HepG2 (cell line): ENCODE measurements at regions not wholly inside any gene's neighbourhood (a gene's known extent, or its start where the extent isn't known, plus 50 kb on each side); places are given as distances from the start of the nearest gene placed in this dataset.

Experiments used
- ATAC-seq: fragments of 200-7000 bp; cut with Tn5 transposase; 3 replicates; pipeline ENCODE4 v1.9.1; 2020; ENCODE audit warnings: mild to moderate bottlenecking, moderate library complexity
- BruUV-seq: library from RNA; stranded (reverse); fragments of 400-500 nt; replicated peaks from 2 replicates; lab custom pipeline; 2021; lab: Mats Ljungman, UMichigan
- CTCF ChIA-PET: fragments of 300-600 bp; formaldehyde crosslinking; extraction: SDS; loops from one replicate; lab custom pipeline; 2021; ENCODE audit warnings: low total read pairs, inconsistent platforms, low intra/inter-chr PET ratio; lab: Yijun Ruan, JAX
- POLR2A ChIA-PET: fragments of 350-600 bp; sonication (Branson Sonifier 250); formaldehyde crosslinking; loops from one replicate; lab custom pipeline; 2020; ENCODE audit warnings: antibody characterized with exemption, inconsistent platforms; lab: Yijun Ruan, JAX
- DNase-seq: peaks from one replicate; pipeline ENCODE4 v3.0.0-alpha.2; 2015; ENCODE audit warnings: low spot score
- FAIRE-seq: peaks from 3 replicates; lab custom pipeline; 2011; peaks lifted over from hg19 to GRCh38; lab: Jason Lieb, UNC
- H2AFZ ChIP-seq: one replicate; pipeline ENCODE4 v1.6.1; 2011; ENCODE audit warnings: low read length, inconsistent platforms
- H3K27ac ChIP-seq: fragments of 300-600 bp; 3 replicates; pipeline ENCODE4 v1.8.0; 2011; ENCODE audit warnings: mixed run types, mild to moderate bottlenecking, mixed read lengths, low read length, inconsistent platforms; ENCODE audit not compliant: insufficient read depth; ENCODE audit errors: extremely low read length
- H3K27me3 ChIP-seq, 2 experiments: fragments of 200-600 bp in 1 of 2; 2 replicates in 1 of 2; 3 replicates in 1 of 2; pipeline versions ENCODE4 v1.6.0 to v1.8.0; 2011; ENCODE audit warnings: low read length in 2 of 2, mild to moderate bottlenecking in 2 of 2, moderate library complexity in 2 of 2, inconsistent platforms in 1 of 2; ENCODE audit not compliant: insufficient read depth in 2 of 2, control insufficient read depth in 1 of 2
- H3K36me3 ChIP-seq, 2 experiments: fragments of 200-600 bp in 1 of 2; replicated peaks in 1 of 2; 2 replicates in 1 of 2; 3 replicates in 1 of 2; pipeline versions ENCODE4 v1.5.1 to v1.8.0; 2011; ENCODE audit warnings: low read length in 2 of 2, inconsistent platforms in 1 of 2; ENCODE audit not compliant: insufficient read depth in 2 of 2, control insufficient read depth in 1 of 2
- H3K4me1 ChIP-seq: 2 replicates; pipeline ENCODE4 v1.5.1; 2012; ENCODE audit warnings: low read length, inconsistent platforms; ENCODE audit not compliant: insufficient read depth
- H3K4me2 ChIP-seq: 2 replicates; pipeline ENCODE4 v1.6.0; 2011; ENCODE audit warnings: low read depth, low read length, inconsistent platforms
- H3K4me3 ChIP-seq, 3 experiments: fragments of 200-600 bp in 1 of 3; sonication (generic), shearing (Covaris generic) in 1 of 3; replicated peaks in 1 of 3; 2 replicates each; pipeline ENCODE4 v1.5.1; 2011 to 2016; ENCODE audit warnings: low read length in 3 of 3, inconsistent platforms in 2 of 3, low read depth in 2 of 3, mild to moderate bottlenecking in 2 of 3, control low read depth in 1 of 3, mixed read lengths in 1 of 3; ENCODE audit not compliant: insufficient read depth in 1 of 3
- H3K79me2 ChIP-seq: one replicate; pipeline ENCODE4 v1.6.1; 2011; ENCODE audit warnings: low read length, inconsistent platforms; ENCODE audit not compliant: insufficient read depth
- H3K9ac ChIP-seq: 2 replicates; pipeline ENCODE4 v1.6.0; 2011; ENCODE audit warnings: mild to moderate bottlenecking, low read depth, low read length, inconsistent platforms; ENCODE audit not compliant: insufficient read depth
- H3K9me3 ChIP-seq: 2 replicates; pipeline ENCODE4 v1.5.1; 2012; ENCODE audit warnings: mild to moderate bottlenecking, low read length
- H4K20me1 ChIP-seq: 2 replicates; pipeline ENCODE4 v1.6.0; 2011; ENCODE audit warnings: inconsistent platforms, mild to moderate bottlenecking, low read length, moderate library complexity; ENCODE audit not compliant: insufficient read depth
- HNF1A ChIP-seq, 2 experiments: sonication (generic) in 1 of 2; formaldehyde crosslinking in 1 of 2; IDR thresholded peaks; 2 replicates each; pipeline versions ENCODE4 v1.4.0 to v1.6.1; 2016 to 2020; ENCODE audit warnings: borderline replicate concordance in 1 of 2, low read depth in 1 of 2, mild to moderate bottlenecking in 1 of 2, missing genetic modification reagents in 1 of 2
- MIER3 ChIP-seq: IDR thresholded peaks from 2 replicates; pipeline ENCODE4 v1.6.1; 2016; ENCODE audit warnings: missing compliant biosample characterization, borderline replicate concordance
- PATZ1 ChIP-seq: sonication (generic); formaldehyde crosslinking; IDR thresholded peaks from 2 replicates; pipeline ENCODE4 v1.4.0; 2020; ENCODE audit warnings: missing genetic modification reagents
- ZNF275 ChIP-seq: sonication (generic); formaldehyde crosslinking; IDR thresholded peaks from 2 replicates; pipeline ENCODE4 v1.8.0; 2022; ENCODE audit warnings: missing genetic modification reagents, mild to moderate bottlenecking, inconsistent platforms, borderline replicate concordance
- WGBS: methylation state at CpG from one replicate; pipeline ENCODE4 v1.1.6; 2017; ENCODE audit warnings: low lambda C conversion rate; 5-methylcytosine and 5-hydroxymethylcytosine counted together
- in situ Hi-C: cut with HindIII; loops from 2 replicates; pipeline ENCODE4 v1.10.0; 2017; ENCODE audit warnings: low pct_unique_long_range_greater_than_20kb; ENCODE audit not compliant: extremely low pct_ligation_motif_present
- intact Hi-C: fragments of 100-400 bp; cut with micrococcal nuclease; formaldehyde crosslinking; loops from one replicate; pipeline ENCODE4 v1.10.0; 2022; ENCODE audit not compliant: unreplicated experiment

DNA sequence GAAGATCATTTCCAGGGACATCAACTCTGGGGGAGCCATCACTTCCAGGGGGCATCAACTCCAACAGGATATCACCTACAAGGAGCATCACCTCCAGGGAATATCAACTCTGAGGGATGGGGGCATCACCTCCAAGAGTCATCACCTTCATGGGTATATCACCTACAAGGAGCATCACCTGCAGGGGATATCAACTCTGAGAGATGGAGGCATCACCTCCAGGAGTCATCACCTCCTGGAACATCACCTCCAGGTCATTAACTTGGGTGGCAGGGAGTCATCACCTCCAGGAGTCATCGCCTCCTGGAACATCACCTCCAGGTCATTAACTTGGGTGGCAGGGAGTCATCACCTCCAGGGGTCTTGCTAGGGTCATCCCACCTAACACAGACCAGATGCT is 167.6 kb downstream of the NDUFA10 start:
- no peak overlapping the region for H2AFZ ChIP-seq
- WGBS, result 0% methylated on average over 1 of the region's 1 CpG
- BruUV-seq, result no TSS peak
- H3K9ac ChIP-seq, result no peak overlapping the region
- ChIA-PET CTCF (no interaction called here), POLR2A (no interaction called here)
- FAIRE-seq, result no peak
- H3K27me3 ChIP-seq, result peaks cover 1 to 20% of the 10 kb centered on the region in 2 experiments; a peak in 2 of 5 replicates
- intact Hi-C loops (no loop called here), in situ Hi-C loops (no loop called here)
- no peak overlapping the region for H3K27ac ChIP-seq
- H4K20me1 ChIP-seq, result no peaks in the 10 kb centered on the region
- no peak overlapping the region for H3K4me2 ChIP-seq
- no peaks in the 10 kb centered on the region for H3K9me3 ChIP-seq
- ATAC-seq, result no peak
- no peak for DNase-seq
- H3K4me3 ChIP-seq, result no peak overlapping the region
- no peaks in the 10 kb centered on the region for H3K79me2 ChIP-seq
- no peak for TF ChIP-seq MIER3
- no peak for TF ChIP-seq ZNF275
- no peaks in the 10 kb centered on the region for H3K36me3 ChIP-seq
- H3K4me1 ChIP-seq, result 0 out of 2 replicates have a peak, but pooled peaks cover 6% of the 10 kb centered on the region

DNA sequence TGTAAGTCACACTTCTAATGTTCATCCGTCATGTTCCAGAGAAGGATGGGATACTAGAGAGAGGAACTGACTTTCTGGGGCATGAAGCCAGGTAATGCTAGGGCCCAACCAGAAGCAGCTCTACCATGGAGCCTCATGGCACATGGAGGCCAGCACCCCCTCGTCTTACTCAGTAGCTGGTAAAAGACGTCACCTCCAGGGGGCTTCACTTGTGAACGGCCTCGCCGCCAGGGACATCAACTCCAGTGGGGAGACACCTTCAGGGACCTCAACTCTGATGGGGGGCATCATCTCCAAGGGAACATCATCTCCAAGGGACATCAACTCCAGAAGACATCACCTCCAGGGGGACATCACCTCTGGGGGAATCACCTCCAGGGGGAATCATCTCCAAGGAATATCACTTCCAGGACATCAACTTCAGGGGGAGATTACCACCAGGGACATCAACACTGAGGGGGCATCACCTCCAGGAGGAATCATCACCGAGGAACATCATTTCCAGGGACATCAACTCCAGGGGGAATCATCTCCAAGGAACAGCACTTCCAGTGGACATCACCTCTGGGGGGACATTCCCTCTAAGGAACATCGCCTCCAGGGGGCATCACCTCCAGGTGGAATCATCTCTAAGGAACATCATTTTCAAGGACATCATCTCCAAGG is 168.4 kb downstream of the NDUFA10 start:
- Histone ChIP-seq H3K36me3 (no peaks in the 10 kb centered on the region), H3K4me1 (0 out of 2 replicates have a peak, but pooled peaks cover 6% of the 10 kb centered on the region), H3K4me3 (no peak overlapping the region), H4K20me1 (no peaks in the 10 kb centered on the region), H3K4me2 (no peak overlapping the region), H3K27ac (no peak overlapping the region), H3K27me3 (peaks cover 1 to 20% of the 10 kb centered on the region in 2 experiments; a peak in 2 of 5 replicates), H2AFZ (no peak overlapping the region), H3K9ac (no peak overlapping the region), H3K9me3 (no peaks in the 10 kb centered on the region), H3K79me2 (no peaks in the 10 kb centered on the region)
- no peak for DNase-seq
- POLR2A ChIA-PET, result no interaction called here
- intact Hi-C loops, result no loop called here
- CTCF ChIA-PET, result no interaction called here
- no TSS peak for BruUV-seq
- in situ Hi-C loops, result no loop called here
- 40% methylated on average over 8 of the region's 8 CpGs for WGBS
- FAIRE-seq, result no peak
- no peak for ATAC-seq
- TF ChIP-seq HNF1A (IDR thresholded peaks at IDR 0.05; ENCODE audit: low read depth) (no peak), HNF1A (CRISPR knock-in tag; IDR thresholded peaks at IDR 0.05; ENCODE audit: borderline replicate concordance) (no peak), PATZ1 (CRISPR knock-in tag) (no peak)
